ENCODE measurements at regions not wholly inside any gene's neighbourhood (a gene's known extent, or its start where the extent isn't known, plus 50 kb on each side); places are given as distances from the start of the nearest gene placed in this dataset.

DNA sequence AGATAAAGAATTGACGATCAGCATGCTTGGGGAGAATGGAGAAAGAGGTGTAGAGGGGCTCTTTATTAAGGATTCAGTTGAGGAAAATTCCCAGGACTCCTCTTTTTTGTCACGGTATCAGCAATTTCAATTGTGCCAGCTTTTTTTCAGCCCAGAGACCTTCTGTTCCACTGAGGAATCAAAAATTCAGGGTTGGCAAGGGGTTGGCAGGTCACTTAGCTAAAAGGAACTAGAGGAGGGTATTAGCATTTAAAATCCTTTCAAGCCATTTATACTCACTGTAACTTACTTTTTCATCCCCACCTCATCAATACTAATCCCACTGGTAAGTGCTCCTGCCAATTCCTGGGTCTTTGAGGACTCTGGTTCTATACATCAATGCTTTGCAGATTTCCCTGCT lies 757.5 kb upstream of the COBL start:
- Histone ChIP-seq H4K20me1 (ENCODE audit: control insufficient read depth, insufficient read depth, low read depth, low read length) (no peaks in the 10 kb centered on the region), H3K27ac (ENCODE audit: low read depth, low read length) (no peak overlapping the region), H3K4me1 (ENCODE audit: control insufficient read depth, low read length) (no peaks in the 10 kb centered on the region), H3F3A (ENCODE audit: control insufficient read depth, insufficient read depth) (no peaks in the 10 kb centered on the region), H3K9me3 (ENCODE audit: control insufficient read depth, insufficient read depth, low read length) (no peaks in the 10 kb centered on the region), H3K36me3 (ENCODE audit: control insufficient read depth, low read length) (no peaks in the 10 kb centered on the region), H3K4me2 (ENCODE audit: low read length) (no peak overlapping the region), H3K9me2 (replicated peaks; ENCODE audit: control insufficient read depth, low read length) (no peaks in the 10 kb centered on the region), H3K4me3 (ENCODE audit: low read length) (no peak overlapping the region), H3K27me3 (ENCODE audit: control insufficient read depth, low read length) (no peaks in the 10 kb centered on the region), H3K79me2 (ENCODE audit: control insufficient read depth, low read length) (no peaks in the 10 kb centered on the region)
- TF ChIP-seq EZH2phosphoT487 (IDR thresholded peaks at IDR 0.05; ENCODE audit: borderline replicate concordance, low read length) (no peak), CTCF (IDR thresholded peaks at IDR 0.05; ENCODE audit: low read depth, low read length, poor library complexity, severe bottlenecking) (no peak)

DNA sequence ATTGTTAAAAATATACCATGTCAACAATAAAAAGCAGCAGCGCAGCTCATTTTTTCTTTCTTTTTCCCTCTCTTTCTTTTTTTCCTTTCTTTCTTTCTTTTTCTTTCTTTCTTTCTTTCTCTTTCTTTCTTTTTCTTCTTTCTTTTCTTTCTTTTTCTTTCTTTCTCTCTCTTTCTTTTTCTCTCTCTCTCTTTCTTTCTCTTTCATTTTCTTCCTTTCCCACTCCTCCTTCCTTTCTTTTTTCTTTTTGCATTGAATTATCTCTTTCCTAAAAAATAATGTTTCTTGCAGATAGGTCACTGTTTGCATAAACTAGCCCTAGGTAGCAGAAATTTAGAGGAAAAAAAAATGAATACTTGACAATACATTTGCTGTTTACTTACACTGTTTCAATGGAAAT lies 755.1 kb upstream of the COBL start:
- no peaks in the 10 kb centered on the region for H3K79me2 ChIP-seq (ENCODE audit: control insufficient read depth, low read length)
- TF ChIP-seq CTCF (IDR thresholded peaks at IDR 0.05; ENCODE audit: low read depth, low read length, poor library complexity, severe bottlenecking) (no peak), EZH2phosphoT487 (IDR thresholded peaks at IDR 0.05; ENCODE audit: borderline replicate concordance, low read length) (no peak)
- H3K27ac ChIP-seq (ENCODE audit: low read depth, low read length): no peak overlapping the region
- H4K20me1 ChIP-seq (ENCODE audit: control insufficient read depth, insufficient read depth, low read depth, low read length): no peaks in the 10 kb centered on the region
- H3K4me1 ChIP-seq (ENCODE audit: control insufficient read depth, low read length): no peaks in the 10 kb centered on the region
- no peaks in the 10 kb centered on the region for H3K9me2 ChIP-seq (replicated peaks; ENCODE audit: control insufficient read depth, low read length)
- no peaks in the 10 kb centered on the region for H3F3A ChIP-seq (ENCODE audit: control insufficient read depth, insufficient read depth)
- H3K4me2 ChIP-seq (ENCODE audit: low read length): no peak overlapping the region
- no peaks in the 10 kb centered on the region for H3K9me3 ChIP-seq (ENCODE audit: control insufficient read depth, insufficient read depth, low read length)
- no peak overlapping the region for H3K4me3 ChIP-seq (ENCODE audit: low read length)
- H3K36me3 ChIP-seq (ENCODE audit: control insufficient read depth, low read length): no peaks in the 10 kb centered on the region
- no peaks in the 10 kb centered on the region for H3K27me3 ChIP-seq (ENCODE audit: control insufficient read depth, low read length)

GRCh38 chr7:52064493-52064892 lies 747.9 kb upstream of the COBL start:
- no peaks in the 10 kb centered on the region for H3K4me1 ChIP-seq (ENCODE audit: control insufficient read depth, low read length)
- no peaks in the 10 kb centered on the region for H3K27me3 ChIP-seq (ENCODE audit: control insufficient read depth, low read length)
- H4K20me1 ChIP-seq (ENCODE audit: control insufficient read depth, insufficient read depth, low read depth, low read length): no peaks in the 10 kb centered on the region
- TF ChIP-seq CTCF (IDR thresholded peaks at IDR 0.05; ENCODE audit: low read depth, low read length, poor library complexity, severe bottlenecking) (no peak), EZH2phosphoT487 (IDR thresholded peaks at IDR 0.05; ENCODE audit: borderline replicate concordance, low read length) (no peak)
- H3F3A ChIP-seq (ENCODE audit: control insufficient read depth, insufficient read depth): no peaks in the 10 kb centered on the region
- H3K4me3 ChIP-seq (ENCODE audit: low read length): no peak overlapping the region
- no peaks in the 10 kb centered on the region for H3K79me2 ChIP-seq (ENCODE audit: control insufficient read depth, low read length)
- no peak overlapping the region for H3K27ac ChIP-seq (ENCODE audit: low read depth, low read length)
- no peaks in the 10 kb centered on the region for H3K36me3 ChIP-seq (ENCODE audit: control insufficient read depth, low read length)
- no peak overlapping the region for H3K4me2 ChIP-seq (ENCODE audit: low read length)
- no peaks in the 10 kb centered on the region for H3K9me3 ChIP-seq (ENCODE audit: control insufficient read depth, insufficient read depth, low read length)
- no peaks in the 10 kb centered on the region for H3K9me2 ChIP-seq (replicated peaks; ENCODE audit: control insufficient read depth, low read length)

DNA sequence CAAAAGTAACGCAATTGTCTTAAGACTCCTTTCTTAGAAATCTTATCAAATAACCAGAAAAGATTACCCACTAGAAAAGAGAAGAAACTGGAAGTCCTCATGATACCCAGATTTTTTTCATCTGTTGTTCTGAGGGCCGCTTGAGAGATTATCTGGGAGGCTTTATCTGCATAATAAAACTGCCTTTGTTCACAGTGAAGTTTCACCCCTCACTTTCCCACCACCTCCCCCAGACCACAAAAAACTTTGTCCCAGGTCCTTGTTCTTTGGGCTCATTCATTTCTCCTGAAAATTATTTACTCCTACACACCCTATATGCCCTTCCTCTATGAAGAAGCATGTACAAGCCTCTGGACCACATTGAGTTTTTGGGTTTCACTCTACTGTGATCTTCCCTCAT lies 745.1 kb upstream of the COBL start:
- no peak overlapping the region for H3K4me2 ChIP-seq (ENCODE audit: low read length)
- no peaks in the 10 kb centered on the region for H3K79me2 ChIP-seq (ENCODE audit: control insufficient read depth, low read length)
- no peak overlapping the region for H3K27ac ChIP-seq (ENCODE audit: low read depth, low read length)

More for the DNA sequence above, 745.1 kb upstream of the COBL start:
- Histone ChIP-seq H4K20me1 (ENCODE audit: control insufficient read depth, insufficient read depth, low read depth, low read length) (no peaks in the 10 kb centered on the region), H3K4me1 (ENCODE audit: control insufficient read depth, low read length) (no peaks in the 10 kb centered on the region), H3K36me3 (ENCODE audit: control insufficient read depth, low read length) (no peaks in the 10 kb centered on the region), H3F3A (ENCODE audit: control insufficient read depth, insufficient read depth) (no peaks in the 10 kb centered on the region), H3K9me3 (ENCODE audit: control insufficient read depth, insufficient read depth, low read length) (no peaks in the 10 kb centered on the region), H3K27me3 (ENCODE audit: control insufficient read depth, low read length) (no peaks in the 10 kb centered on the region), H3K4me3 (ENCODE audit: low read length) (no peak overlapping the region), H3K9me2 (replicated peaks; ENCODE audit: control insufficient read depth, low read length) (no peaks in the 10 kb centered on the region)
- TF ChIP-seq CTCF (IDR thresholded peaks at IDR 0.05; ENCODE audit: low read depth, low read length, poor library complexity, severe bottlenecking) (no peak), EZH2phosphoT487 (IDR thresholded peaks at IDR 0.05; ENCODE audit: borderline replicate concordance, low read length) (no peak)

Measured in DOHH2 (cell line).